Cardiac fibroblast (primary cell): ENCODE measurements at regions not wholly inside any gene's neighbourhood (a gene's known extent, or its start where the extent isn't known, plus 50 kb on each side); places are given as distances from the start of the nearest gene placed in this dataset.

Experiments
- DNase-seq, 2 donors: peaks; one replicate each; pipeline versions ENCODE4 v3.0.0 to v3.0.0-alpha.2; 2010; ENCODE audit warnings: low read depth in 2 of 2
- H3K4me3 ChIP-seq, 2 donors: replicated peaks in 1 of 2; 1 replicate in 1 of 2; 2 replicates in 1 of 2; pipeline ENCODE4 v1.5.1; 2011; ENCODE audit warnings: low read depth in 2 of 2, low read length in 2 of 2, mild to moderate bottlenecking in 2 of 2, moderate library complexity in 1 of 2
- CTCF ChIP-seq: IDR thresholded peaks from one replicate; pipeline ENCODE4 v1.5.1; 2011; ENCODE audit warnings: low read depth, mild to moderate bottlenecking, low read length, inconsistent platforms

DNA sequence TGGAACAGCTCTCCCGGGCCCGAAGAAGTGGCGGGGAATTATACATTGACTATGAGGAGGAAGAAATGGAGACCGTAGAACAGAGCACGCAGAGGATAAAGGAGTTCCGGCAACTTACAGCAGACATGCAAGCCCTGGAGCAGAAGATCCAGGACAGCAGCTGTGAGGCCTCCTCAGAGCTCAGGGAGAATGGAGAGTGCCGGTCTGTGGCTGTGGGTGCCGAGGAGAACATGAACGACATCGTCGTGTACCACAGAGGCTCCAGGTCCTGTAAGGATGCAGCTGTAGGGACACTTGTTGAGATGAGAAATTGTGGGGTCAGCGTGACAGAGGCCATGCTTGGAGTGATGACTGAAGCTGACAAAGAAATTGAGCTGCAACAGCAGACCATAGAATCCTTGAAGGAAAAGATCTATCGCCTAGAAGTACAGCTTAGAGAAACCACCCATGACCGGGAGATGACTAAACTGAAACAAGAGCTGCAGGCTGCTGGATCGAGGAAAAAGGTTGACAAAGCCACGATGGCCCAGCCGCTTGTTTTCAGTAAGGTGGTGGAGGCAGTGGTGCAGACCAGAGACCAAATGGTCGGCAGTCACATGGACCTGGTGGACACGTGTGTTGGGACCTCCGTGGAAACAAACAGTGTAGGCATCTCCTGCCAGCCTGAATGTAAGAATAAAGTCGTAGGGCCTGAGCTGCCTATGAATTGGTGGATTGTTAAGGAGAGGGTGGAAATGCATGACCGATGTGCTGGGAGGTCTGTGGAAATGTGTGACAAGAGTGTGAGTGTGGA is 129.5 kb upstream of the DMRT1 start:
- DNase-seq: no peak
- no peak for TF ChIP-seq CTCF
- H3K4me3 ChIP-seq: no peak overlapping the region

- no peak for DNase-seq
- no peak for TF ChIP-seq CTCF
- no peak overlapping the region for H3K4me3 ChIP-seq
Measured at GRCh38 chr9:712643-713042, 128.9 kb upstream of the DMRT1 start.

- H3K4me3 ChIP-seq: no peak overlapping the region
- DNase-seq: no peak
- no peak for TF ChIP-seq CTCF
Measured at GRCh38 chr9:713091-713490, 128.4 kb upstream of the DMRT1 start.

DNA sequence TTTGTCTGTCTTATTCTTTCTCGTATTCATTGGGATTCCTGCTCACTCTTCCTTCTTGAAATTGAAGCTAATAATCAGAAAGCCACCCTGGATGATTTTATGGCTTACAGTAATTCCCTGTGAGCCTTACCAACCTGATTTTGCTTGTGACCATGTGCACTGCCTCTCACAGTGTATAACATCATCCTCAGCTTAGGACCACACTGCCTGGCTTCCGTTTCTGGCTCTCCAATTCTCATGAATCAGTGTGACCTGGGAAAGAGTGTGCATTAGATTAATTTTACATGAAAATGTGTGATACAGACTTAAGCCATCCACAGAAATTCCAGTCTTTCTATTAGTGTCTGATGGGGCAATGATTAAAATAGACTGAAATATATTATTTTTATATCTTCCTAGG is 126.8 kb upstream of the DMRT1 start:
- no peak for DNase-seq
- no peak for TF ChIP-seq CTCF
- no peak overlapping the region for H3K4me3 ChIP-seq

DNA sequence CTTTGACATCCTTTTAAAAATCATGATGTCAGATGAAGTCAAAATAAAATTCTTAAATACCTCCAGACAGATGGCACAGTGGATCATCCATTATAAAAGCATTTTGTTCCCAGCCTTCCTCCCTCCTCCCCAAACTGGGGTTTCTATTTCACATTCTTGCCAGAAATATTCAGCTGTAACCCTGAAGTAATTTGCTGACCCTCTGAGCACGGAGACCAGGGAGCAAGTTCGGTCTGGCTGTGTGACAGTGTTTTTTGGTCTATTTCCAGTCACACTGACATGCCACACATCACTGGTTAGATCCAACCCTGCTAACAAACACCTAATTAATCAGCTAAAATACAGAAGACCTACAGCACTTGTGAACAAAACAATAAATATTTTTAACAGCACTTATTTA is 126.2 kb upstream of the DMRT1 start:
- no peak overlapping the region for H3K4me3 ChIP-seq
- DNase-seq: no peak
- TF ChIP-seq CTCF: no peak

DNA sequence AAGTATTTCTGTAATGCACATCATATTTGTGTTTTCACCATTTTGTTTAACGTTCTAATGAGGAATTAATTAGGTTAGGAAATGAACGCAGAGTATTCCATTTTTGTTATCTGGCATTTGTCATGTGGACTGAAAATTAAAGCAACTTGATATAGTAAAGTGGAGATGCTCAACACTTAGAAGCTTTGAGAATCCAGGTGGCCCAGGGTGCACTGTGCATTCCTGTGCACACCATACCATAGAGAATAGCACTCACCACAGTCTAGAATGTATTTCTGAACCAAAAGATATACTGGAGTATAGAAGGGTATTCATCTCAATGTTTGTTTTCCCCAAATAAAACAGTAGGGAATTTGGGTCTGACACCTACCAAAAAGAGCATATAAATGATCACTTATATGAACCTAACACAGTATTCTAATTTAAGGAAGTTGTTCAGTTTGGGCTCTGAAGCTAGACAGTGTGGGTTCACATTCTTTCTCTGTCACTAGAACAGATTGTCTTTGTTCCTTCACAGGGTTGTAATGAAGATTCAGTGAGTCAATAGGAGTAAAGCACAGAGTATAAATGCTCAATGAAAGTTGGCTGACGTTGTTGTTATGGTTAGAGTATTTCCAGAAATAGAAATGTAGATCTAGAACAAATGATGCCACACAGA is 125.6 kb upstream of the DMRT1 start:
- DNase-seq: peak in 1 of 2 donors; percentile 68
- no peak for TF ChIP-seq CTCF
- no peak overlapping the region for H3K4me3 ChIP-seq
